Suppressor macrophage (primary cell): ENCODE measurements at regions not wholly inside any gene's neighbourhood (a gene's known extent, or its start where the extent isn't known, plus 50 kb on each side); places are given as distances from the start of the nearest gene placed in this dataset.

Experiments
- DNase-seq, 4 experiments: peaks; one replicate each; pipeline ENCODE4 v3.0.0-alpha.2; 2020 to 2022

DNA sequence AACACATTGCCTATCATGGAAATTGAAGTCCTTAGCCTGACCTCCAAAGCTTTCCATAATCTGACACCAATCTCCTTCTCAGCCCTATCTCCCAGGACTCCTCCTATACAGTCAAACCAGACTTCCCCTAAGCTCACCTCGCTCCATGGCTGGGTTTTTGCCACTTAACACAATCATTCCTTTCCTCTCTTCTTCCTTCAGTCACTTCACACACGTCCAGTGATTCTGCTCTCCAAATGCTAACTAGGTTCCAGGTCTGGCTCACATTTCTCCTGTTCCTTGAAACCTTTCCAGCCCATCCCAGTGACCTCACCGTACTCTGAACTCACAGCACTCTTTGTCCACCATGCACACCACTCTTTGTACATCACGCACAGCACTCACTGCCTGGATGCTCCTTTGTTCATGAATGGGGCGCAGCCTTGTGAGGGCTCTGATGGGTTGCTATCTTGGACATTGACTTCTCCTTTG, 98.4 kb downstream of the GLUL start:
- no peak for DNase-seq

- DNase-seq: peak in 2 of 4 experiments; percentile 16 to 23
Observed at GRCh38 chr1:182292193-182292741, 99.3 kb downstream of the GLUL start.

- DNase-seq: no peak
Observed at GRCh38 chr1:182291584-182292192, 99.9 kb downstream of the GLUL start.

GRCh38 chr1:182288749-182289604, 102.6 kb downstream of the GLUL start:
- no peak for DNase-seq

- no peak for DNase-seq
Observed at GRCh38 chr1:182286761-182287160, 104.8 kb downstream of the GLUL start.

GRCh38 chr1:182283746-182284544, 107.6 kb downstream of the GLUL start:
- DNase-seq: no peak

DNA sequence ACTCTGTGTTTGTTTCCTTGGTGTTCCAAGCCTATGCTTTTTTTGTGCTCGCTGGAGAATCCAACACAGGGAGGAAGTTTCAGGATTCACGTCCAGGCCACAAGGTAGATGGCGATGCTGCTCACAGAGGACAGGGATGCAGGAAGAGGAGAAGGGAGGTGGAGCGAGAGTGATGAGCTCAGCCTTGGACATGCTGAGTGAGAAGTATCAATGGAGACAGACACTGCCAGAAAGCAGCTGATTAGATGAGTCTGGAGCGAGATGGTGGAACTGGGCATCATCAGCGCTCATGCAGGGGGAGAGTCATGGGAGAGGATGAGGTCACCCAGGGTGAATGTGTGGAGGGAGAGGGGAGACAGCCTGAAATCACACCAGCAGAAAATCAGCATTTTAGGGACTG, 110.0 kb downstream of the GLUL start:
- DNase-seq: no peak

- no peak for DNase-seq
Observed at GRCh38 chr1:182280504-182280900, 111.1 kb downstream of the GLUL start.

DNA sequence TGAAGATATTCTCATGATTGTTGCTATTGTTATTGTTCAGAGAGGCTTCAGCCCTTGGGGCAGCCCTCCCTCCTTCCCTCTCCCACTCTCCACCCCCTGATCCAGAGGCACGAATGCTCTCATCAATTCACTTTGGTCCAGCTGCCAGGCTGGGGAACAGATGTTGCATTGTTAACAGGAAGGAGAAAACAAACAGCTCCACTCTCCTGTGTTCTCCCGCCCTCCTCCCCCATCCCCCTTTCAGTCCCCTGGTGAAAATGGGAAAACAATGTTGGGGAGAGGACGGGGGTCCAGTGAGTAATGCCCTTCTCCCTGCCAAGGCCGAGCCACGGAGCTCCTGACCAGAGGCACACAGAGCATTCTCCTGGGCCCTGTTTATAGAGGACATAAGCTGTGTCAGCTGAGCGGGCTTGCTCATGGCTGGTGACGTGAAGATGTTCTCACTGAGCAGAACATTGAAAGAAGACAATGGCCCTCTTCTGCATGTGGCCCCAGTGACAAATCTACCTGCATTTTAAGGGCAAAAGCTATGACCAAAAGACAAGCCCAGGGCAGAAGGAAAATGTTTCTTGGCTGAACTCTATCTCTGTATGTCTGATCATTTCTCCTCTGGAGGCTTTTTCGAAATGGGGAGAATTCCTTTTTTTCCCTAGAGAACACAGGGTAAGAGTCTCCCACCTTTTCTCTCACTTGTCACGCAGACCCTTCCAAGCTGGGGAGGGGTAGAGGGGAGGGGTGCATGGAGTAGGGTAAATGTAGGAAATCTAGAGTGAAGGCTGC, 111.7 kb downstream of the GLUL start:
- DNase-seq: no peak

DNA sequence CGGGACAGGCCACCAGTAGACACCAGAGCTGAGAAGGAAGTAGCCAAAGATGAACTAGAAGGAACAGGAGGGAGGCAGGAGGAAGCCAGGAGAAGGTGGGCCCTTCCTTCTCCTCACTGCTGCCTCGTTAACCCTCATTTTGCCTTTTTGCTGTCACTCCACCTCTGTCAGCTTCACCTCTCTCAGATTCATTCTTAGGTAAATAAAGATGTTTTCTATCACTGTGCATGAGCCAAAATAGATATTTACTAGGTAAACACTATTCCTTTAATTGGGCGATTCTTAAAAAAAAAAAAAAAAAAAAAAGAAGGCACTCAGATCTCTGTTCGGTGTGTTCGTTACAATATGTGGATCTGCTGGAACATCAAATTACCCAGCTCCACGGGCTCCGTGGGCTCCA, 112.3 kb downstream of the GLUL start:
- DNase-seq: no peak

- DNase-seq: peak; percentile 9 to 56 (median 42)
Observed at GRCh38 chr1:182278144-182279054, 113.2 kb downstream of the GLUL start.

DNA sequence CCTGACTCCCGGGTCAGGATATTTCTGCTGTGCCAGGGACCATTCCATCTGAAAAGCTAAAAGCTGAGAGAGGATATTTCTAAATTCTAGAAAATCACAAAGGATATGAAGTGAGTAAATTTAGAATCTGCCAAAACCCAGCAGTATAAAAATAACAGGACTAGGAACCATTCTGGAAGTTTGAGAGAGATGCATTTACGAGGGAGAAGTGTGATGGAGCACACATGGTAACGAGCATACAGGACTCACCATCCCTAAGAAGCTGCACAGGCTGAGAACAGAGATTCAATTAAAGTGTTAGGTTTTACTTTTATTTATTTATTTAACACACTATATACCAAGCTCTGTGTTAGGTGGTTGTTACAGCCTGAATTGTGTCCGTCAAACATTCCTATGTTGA, 116.3 kb downstream of the GLUL start:
- no peak for DNase-seq

DNA sequence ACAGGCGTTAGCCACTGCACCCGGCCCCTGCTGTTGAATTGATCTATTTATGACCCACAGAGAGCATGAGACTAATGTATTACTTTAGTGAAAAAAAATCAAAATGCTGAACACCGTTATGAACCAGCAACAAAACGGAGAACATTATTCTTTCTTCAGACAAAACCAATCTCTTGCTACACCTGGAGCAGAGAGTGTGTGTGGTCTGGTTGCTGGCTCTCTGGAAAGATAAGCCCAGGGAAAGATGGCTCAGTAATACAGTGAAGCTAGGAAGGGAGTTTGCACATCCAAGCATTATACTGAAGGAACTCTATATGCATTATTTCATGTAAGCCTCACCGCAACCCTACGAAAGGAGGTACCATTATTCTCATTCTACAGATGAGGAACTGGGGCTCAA, 117.0 kb downstream of the GLUL start:
- DNase-seq: no peak

DNA sequence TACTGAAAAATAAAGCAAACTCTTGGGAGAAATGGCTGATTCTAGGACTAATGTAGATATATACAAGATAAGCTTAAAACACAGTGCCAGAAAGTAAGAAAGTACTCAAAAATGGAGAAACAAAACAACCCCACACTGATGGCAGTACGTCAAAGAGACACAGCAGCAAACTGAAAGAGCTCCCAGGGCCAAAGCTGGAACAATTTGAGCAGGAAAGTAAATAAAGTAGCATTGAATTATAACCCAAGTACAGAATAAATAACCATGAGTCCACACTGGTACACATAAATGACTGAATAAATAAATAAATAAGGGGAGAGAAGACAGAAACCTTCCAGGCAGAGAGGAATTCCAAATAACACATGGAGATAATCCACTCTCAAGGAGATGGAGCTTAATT, 120.9 kb downstream of the GLUL start:
- no peak for DNase-seq

- no peak for DNase-seq
Observed at GRCh38 chr1:182269097-182269496, 122.5 kb downstream of the GLUL start.

GRCh38 chr1:182268669-182269068, 122.9 kb downstream of the GLUL start:
- peak; percentile 13 to 55 (median 41) for DNase-seq

- no peak for DNase-seq
Observed at GRCh38 chr1:182264185-182264584, 127.4 kb downstream of the GLUL start.

DNA sequence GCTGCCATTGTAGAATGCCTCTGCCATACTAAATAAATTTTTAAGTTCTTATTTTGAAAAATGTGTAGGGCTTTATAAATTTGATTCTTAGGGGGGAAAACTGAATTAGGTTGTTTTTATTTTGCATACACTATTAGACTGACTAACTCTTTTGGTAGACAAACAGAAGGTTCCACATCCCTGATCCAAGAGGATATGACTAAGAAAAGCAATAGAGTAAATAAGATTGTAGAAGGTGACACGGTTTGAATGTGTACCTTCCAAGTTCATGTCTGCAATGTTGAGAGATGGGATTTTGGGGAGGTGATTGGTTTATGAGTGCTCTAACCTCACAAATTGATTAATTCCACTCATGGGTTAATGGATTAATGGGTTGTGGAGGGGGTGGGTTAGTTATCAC, 127.9 kb downstream of the GLUL start:
- DNase-seq: no peak

- DNase-seq: peak in 3 of 4 experiments; percentile 20 to 35 (median 34)
Observed at GRCh38 chr1:182262425-182262824, 129.2 kb downstream of the GLUL start.

DNA sequence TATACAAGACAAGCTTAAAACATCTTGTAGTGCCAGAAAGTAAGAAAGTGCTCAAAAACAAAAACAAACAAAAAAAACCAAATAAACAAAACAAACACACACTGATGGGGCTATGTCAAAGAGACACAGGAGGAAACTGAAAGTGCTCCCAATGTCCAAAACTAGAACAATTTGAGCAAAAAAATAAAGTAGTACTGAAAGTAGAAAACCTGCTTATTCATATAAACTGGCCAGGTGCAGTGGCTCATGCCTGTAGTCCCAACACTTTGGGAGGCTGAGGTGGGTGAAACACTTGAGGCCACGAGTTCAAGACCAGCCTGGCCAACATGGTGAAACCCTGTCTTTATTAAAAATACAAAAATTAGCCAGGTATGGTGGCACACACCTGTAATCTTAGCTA, 129.9 kb downstream of the GLUL start:
- no peak for DNase-seq

DNA sequence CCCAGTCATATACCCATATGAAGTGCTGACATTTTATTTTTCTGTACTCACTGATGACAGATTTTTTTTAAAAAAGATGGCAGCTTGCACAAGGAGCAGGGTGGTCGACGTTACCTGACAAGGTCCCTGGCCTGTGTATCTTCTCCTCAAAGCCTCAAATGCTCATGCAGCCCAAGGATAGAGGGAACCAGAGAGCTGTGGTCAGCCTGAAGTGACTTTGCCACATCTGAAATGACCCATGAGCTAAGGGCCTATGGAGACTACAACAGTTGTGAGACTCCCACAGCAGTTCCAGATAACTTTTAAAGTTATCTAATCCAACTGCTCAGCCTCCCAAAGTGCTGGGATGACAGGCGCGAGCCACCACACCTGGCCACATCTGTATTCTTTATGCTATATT, 131.1 kb downstream of the GLUL start:
- DNase-seq: no peak
